ENCODE measurements at regions not wholly inside any gene's neighbourhood (a gene's known extent, or its start where the extent isn't known, plus 50 kb on each side); places are given as distances from the start of the nearest gene placed in this dataset.

DNA sequence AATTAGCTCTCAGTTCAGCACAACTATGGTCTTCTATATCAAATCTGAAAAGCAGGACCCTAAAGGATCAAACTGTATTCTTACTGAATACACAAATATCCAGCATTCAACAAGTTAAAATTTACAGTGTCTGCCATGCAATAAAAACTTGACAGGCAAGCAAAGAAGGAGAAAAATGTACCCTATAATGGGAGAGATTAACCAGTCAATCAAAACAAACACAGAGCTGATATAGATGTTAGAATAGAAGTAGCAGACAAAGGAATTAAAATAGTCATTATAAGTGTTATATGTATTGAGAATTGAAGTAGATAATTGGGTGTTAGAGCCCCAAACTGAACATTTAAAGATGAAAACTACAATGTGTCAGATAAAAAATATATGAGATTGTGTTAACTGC is 914.9 kb downstream of the EPHA7 start:
- TF ChIP-seq POLR2A (IDR thresholded peaks at IDR 0.05) (no peak), CTCF (IDR thresholded peaks at IDR 0.05) (no peak)
- Histone ChIP-seq H3K4me1 (no peaks in the 10 kb centered on the region), H3K27ac (no peak overlapping the region), H3K4me3 (no peak overlapping the region), H3K27me3 (no peaks in the 10 kb centered on the region), H3K36me3 (replicated peaks in 1 of 2; ENCODE audit: insufficient read depth in 1 of 2, low read depth in 2 of 2) (no peaks in the 10 kb centered on the region), H3K9me3 (peaks cover 0 to 12% (median 0%) of the 10 kb centered on the region in 3 donors)
- DNase-seq (no peak), ATAC-seq (no peak)
- intact Hi-C loops (cut with DNase I) = no loop called here

DNA sequence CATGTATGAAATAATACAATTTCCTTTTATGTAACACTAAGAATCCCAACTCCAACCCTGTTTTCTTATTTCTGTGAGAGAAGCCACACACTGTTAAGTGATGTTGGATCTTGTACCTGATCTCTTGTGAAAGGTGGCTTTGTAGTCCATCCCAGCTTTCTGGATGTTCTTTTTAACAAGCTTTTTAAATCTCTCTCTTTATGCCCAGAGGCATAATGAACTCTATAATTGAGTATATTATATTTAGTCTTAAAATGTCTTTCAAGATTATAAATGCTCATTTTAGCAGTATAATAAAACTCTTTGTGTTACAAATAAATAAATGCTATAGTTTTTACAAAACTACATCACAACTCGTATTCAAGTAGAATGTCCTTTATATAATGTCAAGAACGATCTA is 922.1 kb downstream of the EPHA7 start:
- TF ChIP-seq POLR2A (IDR thresholded peaks at IDR 0.05) (no peak), CTCF (IDR thresholded peaks at IDR 0.05) (no peak)
- Histone ChIP-seq H3K4me3 (no peak overlapping the region), H3K27me3 (no peaks in the 10 kb centered on the region), H3K27ac (no peak overlapping the region), H3K36me3 (replicated peaks in 1 of 2; ENCODE audit: insufficient read depth in 1 of 2, low read depth in 2 of 2) (no peaks in the 10 kb centered on the region), H3K9me3 (no peaks in the 10 kb centered on the region), H3K4me1 (no peaks in the 10 kb centered on the region)
- 51 to 61% methylated on average over 2 of the region's 2 CpGs for WGBS, 2 donors
- intact Hi-C loops (cut with DNase I) = no loop called here
- DNase-seq (no peak), ATAC-seq (no peak)

DNA sequence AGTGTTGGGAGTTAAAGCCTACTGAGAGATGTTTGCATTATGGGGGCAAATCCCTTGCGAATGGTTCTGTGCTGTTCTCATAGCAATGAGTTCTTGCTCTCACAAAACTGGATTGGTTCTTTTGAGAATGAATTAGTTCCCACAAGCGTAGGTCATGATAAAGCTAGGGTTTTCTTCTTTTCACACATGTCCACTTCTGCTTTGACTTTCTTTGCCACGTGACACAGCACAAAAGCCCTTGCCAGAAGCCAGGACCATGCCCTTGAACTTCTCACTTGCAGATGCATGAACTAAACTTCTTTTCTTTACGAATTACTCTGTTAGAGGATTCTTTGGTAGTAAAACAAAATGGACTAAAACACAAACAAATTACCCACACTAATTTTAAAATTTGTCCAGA is 922.8 kb downstream of the EPHA7 start:
- Histone ChIP-seq H3K36me3 (replicated peaks in 1 of 2; ENCODE audit: insufficient read depth in 1 of 2, low read depth in 2 of 2) (no peaks in the 10 kb centered on the region), H3K9me3 (no peaks in the 10 kb centered on the region), H3K27ac (no peak overlapping the region), H3K4me3 (no peak overlapping the region), H3K27me3 (no peaks in the 10 kb centered on the region), H3K4me1 (no peaks in the 10 kb centered on the region)
- TF ChIP-seq POLR2A (IDR thresholded peaks at IDR 0.05) = no peak
- TF ChIP-seq CTCF (IDR thresholded peaks at IDR 0.05) = no peak
- intact Hi-C loops (cut with DNase I) = no loop called here
- DNase-seq = no peak
- 50 to 51% methylated on average over 4 of the region's 4 CpGs for WGBS, 2 donors
- ATAC-seq = no peak

- H3K27me3 ChIP-seq = no peaks in the 10 kb centered on the region
- no peak for TF ChIP-seq POLR2A (IDR thresholded peaks at IDR 0.05)
- no peak for TF ChIP-seq CTCF (IDR thresholded peaks at IDR 0.05)
- H3K9me3 ChIP-seq = no peaks in the 10 kb centered on the region
- intact Hi-C loops (cut with DNase I) = no loop called here
- 39 to 49% methylated on average over 1 of the region's 1 CpG for WGBS, 2 donors
- no peak overlapping the region for H3K4me3 ChIP-seq
- no peak for ATAC-seq
- no peak for DNase-seq
- H3K4me1 ChIP-seq = no peaks in the 10 kb centered on the region
- no peak overlapping the region for H3K27ac ChIP-seq
- H3K36me3 ChIP-seq (replicated peaks in 1 of 2; ENCODE audit: insufficient read depth in 1 of 2, low read depth in 2 of 2) = no peaks in the 10 kb centered on the region
Measured at GRCh38 chr6:92495242-92495641, 924.1 kb downstream of the EPHA7 start.

DNA sequence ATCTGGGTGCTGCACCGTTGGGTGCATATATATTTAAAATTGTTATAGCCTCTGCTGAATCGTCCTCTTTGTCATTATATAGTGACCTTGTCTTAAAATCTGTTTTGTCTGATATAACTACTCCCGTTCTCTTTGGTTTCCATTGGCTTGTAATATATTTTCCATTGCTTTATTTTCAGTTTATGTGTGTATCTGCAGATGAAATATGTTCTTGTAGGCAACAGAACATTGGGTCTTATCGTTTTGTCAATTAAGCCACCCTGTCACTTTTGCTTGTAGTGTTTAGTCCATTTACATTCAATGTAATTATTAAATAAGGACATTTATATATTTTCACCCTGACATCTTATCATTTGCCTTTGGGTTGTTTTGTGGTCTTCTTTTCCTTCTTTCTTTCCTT is 933.9 kb downstream of the EPHA7 start:
- Histone ChIP-seq H3K27ac (no peak overlapping the region), H3K4me1 (no peaks in the 10 kb centered on the region), H3K9me3 (no peaks in the 10 kb centered on the region), H3K4me3 (no peak overlapping the region), H3K36me3 (replicated peaks in 1 of 2; ENCODE audit: insufficient read depth in 1 of 2, low read depth in 2 of 2) (no peaks in the 10 kb centered on the region), H3K27me3 (no peaks in the 10 kb centered on the region)
- no peak for ATAC-seq
- WGBS, 2 donors = 50 to 61% methylated on average over 4 of the region's 4 CpGs
- TF ChIP-seq POLR2A (IDR thresholded peaks at IDR 0.05) (no peak), CTCF (IDR thresholded peaks at IDR 0.05) (no peak)
- intact Hi-C loops (cut with DNase I) = no loop called here
- no peak for DNase-seq

All from body of pancreas (tissue), 4 donors.